ENCODE measurements at regions not wholly inside any gene's neighbourhood (a gene's known extent, or its start where the extent isn't known, plus 50 kb on each side); places are given as distances from the start of the nearest gene placed in this dataset.

DNA sequence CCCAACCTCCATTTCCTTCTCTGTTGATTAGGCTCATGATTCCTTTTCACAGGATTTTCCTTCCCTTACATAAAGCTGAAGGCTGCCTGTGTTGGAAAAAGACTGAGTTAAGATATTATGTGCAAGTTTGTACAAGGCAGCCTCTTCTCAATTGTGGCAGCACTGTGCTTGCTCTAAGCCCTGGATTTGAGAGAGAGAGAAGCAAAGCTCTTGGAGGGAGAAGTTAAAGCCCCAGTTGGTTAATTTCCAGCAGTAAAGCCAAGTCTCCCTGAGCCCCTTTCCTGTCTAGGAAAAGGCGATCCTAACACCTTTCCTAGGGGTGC, 128.3 kb upstream of the SESN3 start:
- WGBS (ENCODE audit: low lambda C conversion rate, missing lambda C conversion rate), result 92% methylated on average over 1 of the region's 1 CpG
- Histone ChIP-seq H4K20me1 (ENCODE audit: insufficient read depth, poor library complexity, severe bottlenecking) (no peaks in the 10 kb centered on the region), H3K36me3 (replicated peaks; ENCODE audit: insufficient read depth, low read depth) (no peaks in the 10 kb centered on the region), H2AFZ (no peak overlapping the region), H3K27me3 (no peaks in the 10 kb centered on the region), H3K27ac (peak overlapping the region; percentile 64), H3K4me2 (peak overlapping the region; percentile 7), H3K4me3 (no peak overlapping the region), H3K9me2 (replicated peaks; ENCODE audit: insufficient read depth) (no peaks in the 10 kb centered on the region), H3K4me1 (ENCODE audit: insufficient read depth) (peaks cover 23% of the 10 kb centered on the region), H3K9me3 (ENCODE audit: low read depth) (no peaks in the 10 kb centered on the region), H3K79me2 (no peaks in the 10 kb centered on the region)
- no peak for TF ChIP-seq EZH2 (IDR thresholded peaks at IDR 0.05; ENCODE audit: borderline replicate concordance)
- TF ChIP-seq EZH2phosphoT487 (IDR thresholded peaks at IDR 0.05; ENCODE audit: low read depth, severe bottlenecking, unreplicated experiment), result no peak
- TF ChIP-seq CTCF (IDR thresholded peaks at IDR 0.05; ENCODE audit: poor library complexity), result no peak
- no peak for DNase-seq (ENCODE audit: low spot score)

DNA sequence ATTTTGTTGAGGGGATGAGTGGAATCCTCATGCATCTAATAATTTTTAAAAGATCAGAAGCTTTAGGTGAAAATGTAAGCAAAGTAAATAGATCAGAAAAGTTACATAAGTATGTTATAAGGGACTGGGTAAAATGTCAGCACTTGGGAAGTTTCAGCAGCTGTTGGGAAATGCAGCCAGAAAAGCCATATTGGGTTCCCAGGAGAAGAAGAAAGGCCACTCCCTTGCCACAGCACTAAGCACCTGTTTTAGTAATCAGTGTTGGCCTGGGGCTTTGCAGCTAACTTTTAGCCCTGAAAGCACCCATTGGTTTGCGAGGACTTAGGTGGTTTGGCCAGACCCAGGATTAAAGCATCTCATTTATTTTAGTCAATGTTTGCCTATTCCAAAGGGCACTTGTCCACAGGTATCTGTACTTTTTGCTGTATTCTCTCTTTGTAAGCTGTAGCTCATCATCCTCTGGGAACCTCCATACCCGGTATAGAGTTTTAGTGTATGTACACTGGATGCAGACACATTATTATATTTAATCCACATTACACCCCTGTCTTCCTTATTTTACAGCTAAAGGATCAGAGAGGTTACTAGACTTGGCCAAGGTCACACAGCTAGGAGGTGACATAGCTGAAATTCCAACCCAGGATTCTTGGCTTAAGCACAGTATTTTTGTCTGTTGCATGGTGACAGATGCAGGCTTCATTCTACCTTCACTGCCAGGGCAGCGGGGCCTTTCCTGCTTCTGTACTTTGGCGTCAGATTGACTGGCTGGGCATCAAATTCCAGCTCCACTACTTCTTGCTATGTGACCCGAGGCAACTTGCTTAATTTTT, 127.7 kb upstream of the SESN3 start:
- no peaks in the 10 kb centered on the region for H3K27me3 ChIP-seq
- H3K9me2 ChIP-seq (replicated peaks; ENCODE audit: insufficient read depth), result no peaks in the 10 kb centered on the region
- H4K20me1 ChIP-seq (ENCODE audit: insufficient read depth, poor library complexity, severe bottlenecking), result no peaks in the 10 kb centered on the region
- WGBS (ENCODE audit: low lambda C conversion rate, missing lambda C conversion rate), result 73% methylated on average over 5 of the region's 5 CpGs
- no peaks in the 10 kb centered on the region for H3K36me3 ChIP-seq (replicated peaks; ENCODE audit: insufficient read depth, low read depth)
- H3K9me3 ChIP-seq (ENCODE audit: low read depth), result no peaks in the 10 kb centered on the region
- DNase-seq (ENCODE audit: low spot score), result no peak
- peak overlapping the region; percentile 64 for H3K27ac ChIP-seq
- no peak overlapping the region for H3K4me3 ChIP-seq
- no peaks in the 10 kb centered on the region for H3K79me2 ChIP-seq
- peaks cover 18% of the 10 kb centered on the region for H3K4me1 ChIP-seq (ENCODE audit: insufficient read depth)
- TF ChIP-seq EZH2phosphoT487 (IDR thresholded peaks at IDR 0.05; ENCODE audit: low read depth, severe bottlenecking, unreplicated experiment) (no peak), EZH2 (IDR thresholded peaks at IDR 0.05; ENCODE audit: borderline replicate concordance) (no peak), CTCF (IDR thresholded peaks at IDR 0.05; ENCODE audit: poor library complexity) (no peak)
- H2AFZ ChIP-seq, result no peak overlapping the region
- peak overlapping the region; percentile 11 for H3K4me2 ChIP-seq

DNA sequence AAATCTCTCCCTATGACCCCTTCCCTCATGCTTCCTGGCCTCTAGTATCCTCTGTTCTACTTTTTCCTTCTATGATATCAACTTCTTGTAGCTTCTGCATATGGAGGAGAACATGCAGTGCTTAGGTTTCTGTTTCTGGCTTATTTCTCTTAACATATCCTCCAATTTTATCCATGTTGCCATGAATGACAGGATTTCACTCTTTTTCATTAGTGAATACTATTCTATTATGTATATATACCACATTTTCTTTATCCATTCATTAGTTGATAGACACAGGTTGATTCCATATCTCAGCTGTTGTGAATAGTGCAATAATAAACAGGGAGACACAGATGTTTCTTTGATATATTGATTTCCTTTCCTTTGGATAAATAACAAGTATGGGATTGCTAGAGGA, 123.3 kb upstream of the SESN3 start:
- TF ChIP-seq CTCF (IDR thresholded peaks at IDR 0.05; ENCODE audit: poor library complexity) (no peak), EZH2phosphoT487 (IDR thresholded peaks at IDR 0.05; ENCODE audit: low read depth, severe bottlenecking, unreplicated experiment) (no peak), EZH2 (IDR thresholded peaks at IDR 0.05; ENCODE audit: borderline replicate concordance) (no peak)
- no peaks in the 10 kb centered on the region for H3K27me3 ChIP-seq

More for the DNA sequence above, 123.3 kb upstream of the SESN3 start:
- H3K27ac ChIP-seq, result no peak overlapping the region
- no peak overlapping the region for H2AFZ ChIP-seq
- no peaks in the 10 kb centered on the region for H4K20me1 ChIP-seq (ENCODE audit: insufficient read depth, poor library complexity, severe bottlenecking)
- H3K36me3 ChIP-seq (replicated peaks; ENCODE audit: insufficient read depth, low read depth), result no peaks in the 10 kb centered on the region
- H3K9me2 ChIP-seq (replicated peaks; ENCODE audit: insufficient read depth), result no peaks in the 10 kb centered on the region
- no peak for DNase-seq (ENCODE audit: low spot score)
- H3K4me1 ChIP-seq (ENCODE audit: insufficient read depth), result peaks cover 12% of the 10 kb centered on the region
- H3K4me2 ChIP-seq, result no peak overlapping the region
- no peak overlapping the region for H3K4me3 ChIP-seq
- H3K79me2 ChIP-seq, result no peaks in the 10 kb centered on the region
- peaks cover 2% of the 10 kb centered on the region for H3K9me3 ChIP-seq (ENCODE audit: low read depth)
